Heart left ventricle (tissue), 16 donors: ENCODE measurements at regions not wholly inside any gene's neighbourhood (a gene's known extent, or its start where the extent isn't known, plus 50 kb on each side); places are given as distances from the start of the nearest gene placed in this dataset.

ENCODE experiments used
- ATAC-seq, 4 donors: fragments of 200-7000 bp; cut with Tn5 transposase; one replicate each; pipeline ENCODE4 v1.9.1; 2020 to 2022; ENCODE audit warnings: moderate library complexity in 4 of 4, mild to moderate bottlenecking in 3 of 4, moderate number of reproducible peaks in 1 of 4
- DNase-seq, 5 donors: peaks; one replicate each; pipeline ENCODE4 v3.0.0-alpha.2; 2020
- H3K27ac ChIP-seq, 12 donors: fragments of 200-600 bp; sonication (generic) in 4 of 12; one replicate each; pipeline versions ENCODE4 v1.5.0 to v1.8.0; 2016 to 2022; ENCODE audit warnings: mild to moderate bottlenecking in 2 of 12
- H3K27me3 ChIP-seq, 9 donors: fragments of 200-600 bp; sonication (generic) in 2 of 9; one replicate each; pipeline versions ENCODE4 v1.5.1 to v1.8.0; 2016 to 2022; ENCODE audit warnings: mild to moderate bottlenecking in 3 of 9
- H3K36me3 ChIP-seq, 9 donors: fragments of 200-600 bp; sonication (generic) in 2 of 9; one replicate each; pipeline versions ENCODE4 v1.5.0 to v1.8.0; 2018 to 2022; ENCODE audit warnings: mild to moderate bottlenecking in 2 of 9
- H3K4me1 ChIP-seq, 12 donors: fragments of 200-600 bp; sonication (generic) in 4 of 12; one replicate each; pipeline versions ENCODE4 v1.5.0 to v1.8.0; 2016 to 2022; ENCODE audit warnings: mild to moderate bottlenecking in 3 of 12
- H3K4me3 ChIP-seq, 12 donors: fragments of 200-600 bp; sonication (generic) in 4 of 12; one replicate each; pipeline versions ENCODE4 v1.5.0 to v1.8.0; 2017 to 2022; ENCODE audit warnings: mild to moderate bottlenecking in 9 of 12, moderate library complexity in 4 of 12
- H3K9me3 ChIP-seq, 12 donors: fragments of 200-600 bp; sonication (generic) in 4 of 12; one replicate each; pipeline versions ENCODE4 v1.5.0 to v1.8.0; 2016 to 2022; ENCODE audit warnings: mild to moderate bottlenecking in 1 of 12
- POLR2A ChIP-seq, 2 donors: fragments of 450-650 bp; IDR thresholded peaks; one replicate each; pipeline ENCODE4 v1.6.1; 2017; ENCODE audit warnings: antibody characterized with exemption in 2 of 2, mild to moderate bottlenecking in 2 of 2, moderate library complexity in 2 of 2
- WGBS, 4 donors: extraction: QIAGEN DNeasy Blood & Tissue Kit in 2 of 4; methylation state at CpG; one replicate each; pipeline versions ENCODE4 v1.1.5 to v1.1.7; 2013 to 2018; 5-methylcytosine and 5-hydroxymethylcytosine counted together
- intact Hi-C, 10 donors: fragments of 100-400 bp; cut with DNase I; formaldehyde crosslinking; loops; one replicate each; pipeline versions ENCODE4 v1.11.1 to v1.14.2; 2022
- TF ChIP-seq, protein P1 (sequence below), 12 donors: fragments of 200-600 bp; sonication (generic) in 4 of 12; IDR thresholded peaks; one replicate each; pipeline versions ENCODE4 v1.5.0 to v1.8.0; 2018 to 2022; ENCODE audit warnings: antibody characterized with exemption in 12 of 12, mild to moderate bottlenecking in 5 of 12
- donor health status: ischemic (EF 13 %, LVEDD 7.1; RV severe dilation, severe dysfunction).
- donor health status: healthy with polysubstance abuse.
- donor health status: DM: no; HTN: yes; CAD: no.
- donor health status: DM: no; HTN: no; CAD: no.
- donor health status: ischemic (EF 25% LVEDD 6.9; RV normal size, moderate dysfunction).
- donor health status: ischemic (EF 25% LVEDD 5.7; RV mildly dilated, moderate dysfunction).
- donor health status: healthy.
- donor health status: DM: yes; HTN: yes; CAD: no.
- donor health status: ischemic (EF 35%, LVEDD 5.7; RV mildly dilated, moderate dysfunction).
- donor health status: nonischemic (EF 11% LVEDD 7.7; RV severe dilation, severe dysfunction).
- donor health status: DM: yes; HTN: yes; CAD: no.
- donor health status: PGD.
- donor health status: ischemic (EF 29% LVEDD 5.4; RV normal size, mild dysfunction).
- donor health status: nonischemic (EF 23%, LVEDD 6.1; RV moderate dilation, normal function).

GRCh38 chr10:8224591-8224990 lies 170.1 kb downstream of the GATA3 start:
- no peaks in the 10 kb centered on the region for H3K27me3 ChIP-seq
- H3K4me1 ChIP-seq = peaks cover 0 to 6% (median 0%) of the 10 kb centered on the region in 12 donors
- no peak overlapping the region for H3K4me3 ChIP-seq
- no peak for ATAC-seq
- 73 to 98% (median 75%) methylated on average over 4 to 5 of the region's 5 CpGs for WGBS, 4 donors
- no peak for TF ChIP-seq POLR2A (IDR thresholded peaks at IDR 0.05)
- TF ChIP-seq, protein P1, sequence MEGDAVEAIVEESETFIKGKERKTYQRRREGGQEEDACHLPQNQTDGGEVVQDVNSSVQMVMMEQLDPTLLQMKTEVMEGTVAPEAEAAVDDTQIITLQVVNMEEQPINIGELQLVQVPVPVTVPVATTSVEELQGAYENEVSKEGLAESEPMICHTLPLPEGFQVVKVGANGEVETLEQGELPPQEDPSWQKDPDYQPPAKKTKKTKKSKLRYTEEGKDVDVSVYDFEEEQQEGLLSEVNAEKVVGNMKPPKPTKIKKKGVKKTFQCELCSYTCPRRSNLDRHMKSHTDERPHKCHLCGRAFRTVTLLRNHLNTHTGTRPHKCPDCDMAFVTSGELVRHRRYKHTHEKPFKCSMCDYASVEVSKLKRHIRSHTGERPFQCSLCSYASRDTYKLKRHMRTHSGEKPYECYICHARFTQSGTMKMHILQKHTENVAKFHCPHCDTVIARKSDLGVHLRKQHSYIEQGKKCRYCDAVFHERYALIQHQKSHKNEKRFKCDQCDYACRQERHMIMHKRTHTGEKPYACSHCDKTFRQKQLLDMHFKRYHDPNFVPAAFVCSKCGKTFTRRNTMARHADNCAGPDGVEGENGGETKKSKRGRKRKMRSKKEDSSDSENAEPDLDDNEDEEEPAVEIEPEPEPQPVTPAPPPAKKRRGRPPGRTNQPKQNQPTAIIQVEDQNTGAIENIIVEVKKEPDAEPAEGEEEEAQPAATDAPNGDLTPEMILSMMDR (IDR thresholded peaks at IDR 0.05) = no peak
- intact Hi-C loops = no loop called here
- no peak overlapping the region for H3K27ac ChIP-seq
- DNase-seq = no peak
- no peaks in the 10 kb centered on the region for H3K9me3 ChIP-seq
- no peaks in the 10 kb centered on the region for H3K36me3 ChIP-seq

DNA sequence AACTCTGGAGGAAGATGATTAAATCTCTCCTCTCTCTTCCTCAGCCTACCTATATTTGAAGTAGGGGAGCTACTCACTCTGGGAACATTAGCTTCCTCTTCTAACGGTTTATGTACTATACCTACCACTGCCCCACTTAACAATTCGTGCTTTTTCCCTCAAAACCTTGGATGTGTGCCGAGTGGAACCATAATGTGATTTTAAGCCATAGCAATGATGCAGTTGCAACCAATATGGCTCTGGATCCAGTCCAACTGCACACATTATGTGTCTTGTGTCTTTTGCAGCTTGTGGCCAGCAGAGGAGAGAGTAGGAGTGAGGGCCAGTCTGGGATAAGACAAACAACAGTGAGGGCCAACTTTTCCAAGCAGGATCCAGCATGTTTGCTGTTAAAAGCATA lies 170.7 kb downstream of the GATA3 start:
- no peak for ATAC-seq
- Histone ChIP-seq H3K36me3 (no peaks in the 10 kb centered on the region), H3K27ac (no peak overlapping the region), H3K4me1 (peaks cover 0 to 6% (median 0%) of the 10 kb centered on the region in 12 donors), H3K9me3 (no peaks in the 10 kb centered on the region), H3K4me3 (no peak overlapping the region), H3K27me3 (no peaks in the 10 kb centered on the region)
- intact Hi-C loops = no loop called here
- DNase-seq = no peak
- TF ChIP-seq POLR2A (IDR thresholded peaks at IDR 0.05) = no peak
- TF ChIP-seq, protein P1 (IDR thresholded peaks at IDR 0.05) = no peak
- WGBS, 4 donors = 60 to 69% (median 67%) methylated on average over 3 of the region's 3 CpGs

DNA sequence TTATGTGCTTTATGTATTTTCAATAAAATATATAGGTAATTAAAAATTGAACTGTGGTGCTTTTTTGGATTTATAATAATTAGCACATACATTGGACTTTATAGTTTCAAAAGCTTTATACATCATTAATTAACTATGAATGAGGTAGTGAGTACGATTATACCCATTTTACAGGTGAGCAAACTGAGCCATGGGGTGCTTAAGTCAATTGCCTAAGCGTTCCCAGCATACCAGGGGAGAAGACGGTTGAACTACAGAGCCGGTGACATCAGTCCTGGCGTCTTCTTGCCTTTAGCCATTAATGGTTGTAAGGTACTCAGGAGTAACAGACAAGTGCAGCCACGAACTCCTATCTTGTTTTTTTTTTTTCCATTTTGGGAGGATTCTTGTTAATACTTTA lies 172.8 kb downstream of the GATA3 start:
- ATAC-seq = no peak
- DNase-seq = no peak
- Histone ChIP-seq H3K36me3 (no peaks in the 10 kb centered on the region), H3K4me3 (no peak overlapping the region), H3K4me1 (no peaks in the 10 kb centered on the region), H3K27ac (no peak overlapping the region), H3K27me3 (no peaks in the 10 kb centered on the region), H3K9me3 (no peaks in the 10 kb centered on the region)
- intact Hi-C loops = no loop called here
- 86 to 90% (median 86%) methylated on average over 6 of the region's 6 CpGs for whole genome bisulfite sequencing, 4 donors
- TF ChIP-seq, protein P1 (IDR thresholded peaks at IDR 0.05) = no peak
- no peak for TF ChIP-seq POLR2A (IDR thresholded peaks at IDR 0.05)

- H3K27ac ChIP-seq = no peak overlapping the region
- TF ChIP-seq, protein P1 (IDR thresholded peaks at IDR 0.05) = no peak
- TF ChIP-seq POLR2A (IDR thresholded peaks at IDR 0.05) = no peak
- intact Hi-C loops = no loop called here
- 73 to 81% (median 74%) methylated on average over 3 of the region's 3 CpGs for WGBS, 4 donors
- no peaks in the 10 kb centered on the region for H3K36me3 ChIP-seq
- H3K4me1 ChIP-seq = no peaks in the 10 kb centered on the region
- no peak for DNase-seq
- no peak overlapping the region for H3K4me3 ChIP-seq
- no peak for ATAC-seq
- no peaks in the 10 kb centered on the region for H3K9me3 ChIP-seq
- no peaks in the 10 kb centered on the region for H3K27me3 ChIP-seq
These were observed 174.7 kb downstream of the GATA3 start for GRCh38 chr10:8229153-8229552.
